Pancreas (tissue), 10 donors: ENCODE measurements at regions not wholly inside any gene's neighbourhood (a gene's known extent, or its start where the extent isn't known, plus 50 kb on each side); places are given as distances from the start of the nearest gene placed in this dataset.
"Not testable (repeated sequence)": the region's sequence is repeated elsewhere in the genome, so short reads cannot be mapped to it uniquely, and the experiment has no call there.

ENCODE experiments used
- ATAC-seq, 4 donors: fragments of 200-7000 bp; cut with Tn5 transposase; one replicate each; pipeline versions ENCODE4 v1.8.0 to v1.9.1; 2020; ENCODE audit warnings: mild to moderate bottlenecking in 4 of 4, moderate library complexity in 4 of 4
- DNase-seq, 6 donors: peaks; one replicate each; pipeline ENCODE4 v3.0.0-alpha.2; 2020
- FAIRE-seq: peaks from 2 replicates; lab custom pipeline; 2012; peaks lifted over from hg19 to GRCh38; lab: Jason Lieb, UNC
- H3K27ac ChIP-seq, 4 donors: fragments of 200-600 bp; sonication (generic); 1 replicate in 3 of 4; 2 replicates in 1 of 4; pipeline versions ENCODE4 v1.5.0 to v1.8.0; 2020
- H3K27me3 ChIP-seq, 4 donors: fragments of 200-600 bp; one replicate each; pipeline ENCODE4 v1.8.0; 2021
- H3K36me3 ChIP-seq, 3 donors: fragments of 200-600 bp; sonication (generic) in 1 of 3; one replicate each; pipeline versions ENCODE4 v1.5.0 to v1.8.0; 2020 to 2021
- H3K4me1 ChIP-seq, 3 donors: fragments of 200-600 bp; one replicate each; pipeline ENCODE4 v1.8.0; 2021
- H3K4me3 ChIP-seq, 4 donors: fragments of 200-600 bp; sonication (generic) in 2 of 4; one replicate each; pipeline versions ENCODE4 v1.5.0 to v1.8.0; 2020 to 2021
- H3K9me3 ChIP-seq, 4 donors: fragments of 200-600 bp; one replicate each; pipeline ENCODE4 v1.8.0; 2021
- WGBS, 2 donors: extraction: QIAGEN DNeasy Blood & Tissue Kit; methylation state at CpG; one replicate each; pipeline ENCODE4 v1.1.7; 2013; 5-methylcytosine and 5-hydroxymethylcytosine counted together
- intact Hi-C, 3 donors: fragments of 100-400 bp; cut with DNase I; formaldehyde crosslinking; loops; one replicate each; pipeline versions ENCODE4 v1.11.1 to v1.14.2; 2022
- TF ChIP-seq, protein P1 (sequence below), 4 donors: fragments of 200-600 bp; sonication (generic) in 3 of 4; IDR thresholded peaks; one replicate each; pipeline versions ENCODE4 v1.5.0 to v1.8.0; 2021; ENCODE audit warnings: antibody characterized with exemption in 4 of 4
- donor health status: healthy with polysubstance abuse.
- donor health status: DM: no; HTN: no; CAD: no; lungs with moderate emphysema.
- donor health status: DM: no; HTN: no; CAD: no.
- donor health status: control.
- donor health status: control.
- donor health status: Bipolar disorder and iron deficiency.
- donor health status: DM: yes; HTN: yes; CAD: no.
- donor health status: DM: no; HTN: no; CAD: no.
- donor health status: DM: no; HTN: no; CAD: no.
- donor health status: DM: yes; HTN: yes; CAD: no.

GRCh38 chr17:22267019-22267418 is 574.7 kb downstream of the KCNJ18 start:
- ATAC-seq = no peak
- Histone ChIP-seq H3K36me3 (no peaks in the 10 kb centered on the region), H3K4me3 (no peak overlapping the region), H3K27me3 (no peaks in the 10 kb centered on the region), H3K4me1 (no peaks in the 10 kb centered on the region), H3K9me3 (no peaks in the 10 kb centered on the region), H3K27ac (no peak overlapping the region)
- no peak for FAIRE-seq
- DNase-seq = no peak
- intact Hi-C loops = loop anchor here in 1 of 3 donors (10.0 kb wide), 1 partner anchor 972 kb away; no protein-coding TSS in a partner anchor
- TF ChIP-seq, protein P1, sequence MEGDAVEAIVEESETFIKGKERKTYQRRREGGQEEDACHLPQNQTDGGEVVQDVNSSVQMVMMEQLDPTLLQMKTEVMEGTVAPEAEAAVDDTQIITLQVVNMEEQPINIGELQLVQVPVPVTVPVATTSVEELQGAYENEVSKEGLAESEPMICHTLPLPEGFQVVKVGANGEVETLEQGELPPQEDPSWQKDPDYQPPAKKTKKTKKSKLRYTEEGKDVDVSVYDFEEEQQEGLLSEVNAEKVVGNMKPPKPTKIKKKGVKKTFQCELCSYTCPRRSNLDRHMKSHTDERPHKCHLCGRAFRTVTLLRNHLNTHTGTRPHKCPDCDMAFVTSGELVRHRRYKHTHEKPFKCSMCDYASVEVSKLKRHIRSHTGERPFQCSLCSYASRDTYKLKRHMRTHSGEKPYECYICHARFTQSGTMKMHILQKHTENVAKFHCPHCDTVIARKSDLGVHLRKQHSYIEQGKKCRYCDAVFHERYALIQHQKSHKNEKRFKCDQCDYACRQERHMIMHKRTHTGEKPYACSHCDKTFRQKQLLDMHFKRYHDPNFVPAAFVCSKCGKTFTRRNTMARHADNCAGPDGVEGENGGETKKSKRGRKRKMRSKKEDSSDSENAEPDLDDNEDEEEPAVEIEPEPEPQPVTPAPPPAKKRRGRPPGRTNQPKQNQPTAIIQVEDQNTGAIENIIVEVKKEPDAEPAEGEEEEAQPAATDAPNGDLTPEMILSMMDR (IDR thresholded peaks at IDR 0.05) = no peak
- 74 to 82% methylated on average over 9 of the region's 9 CpGs for WGBS, 2 donors

GRCh38 chr17:22268214-22268911 is 576.0 kb downstream of the KCNJ18 start:
- H3K4me3 ChIP-seq = no peak overlapping the region
- 53 to 65% methylated on average over 25 of the region's 25 CpGs for WGBS, 2 donors
- TF ChIP-seq, protein P1 (IDR thresholded peaks at IDR 0.05) = no peak
- H3K27ac ChIP-seq = no peak overlapping the region
- H3K9me3 ChIP-seq = no peaks in the 10 kb centered on the region
- FAIRE-seq = no peak
- no peaks in the 10 kb centered on the region for H3K4me1 ChIP-seq
- no peaks in the 10 kb centered on the region for H3K36me3 ChIP-seq
- no peaks in the 10 kb centered on the region for H3K27me3 ChIP-seq
- DNase-seq = no peak
- intact Hi-C loops = loop anchor here in 1 of 3 donors (10.0 kb wide), 1 partner anchor 974 kb away; no protein-coding TSS in a partner anchor
- no peak for ATAC-seq

DNA sequence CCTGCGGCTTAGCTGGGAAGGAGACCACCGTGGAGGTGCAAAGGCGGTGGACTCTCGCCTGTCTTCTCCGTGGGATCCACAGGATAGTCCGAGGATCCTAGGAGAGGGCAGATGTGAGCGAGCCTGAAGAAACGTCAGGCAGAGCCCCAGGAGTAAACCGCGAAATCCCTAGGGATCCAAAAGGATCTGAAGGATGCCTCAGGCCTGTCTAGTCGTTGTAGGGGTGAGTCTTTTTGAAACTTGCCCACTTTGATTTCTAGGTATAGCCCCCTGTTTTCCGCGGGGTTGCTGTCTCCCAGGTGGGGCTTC is 576.5 kb downstream of the KCNJ18 start:
- no peaks in the 10 kb centered on the region for H3K36me3 ChIP-seq
- H3K27me3 ChIP-seq = no peaks in the 10 kb centered on the region
- TF ChIP-seq, protein P1 (IDR thresholded peaks at IDR 0.05) = no peak
- H3K4me3 ChIP-seq = no peak overlapping the region
- no peaks in the 10 kb centered on the region for H3K9me3 ChIP-seq
- WGBS, 2 donors = 52 to 59% methylated on average over 13 of the region's 13 CpGs
- H3K27ac ChIP-seq = no peak overlapping the region
- DNase-seq = no peak
- ATAC-seq = no peak
- intact Hi-C loops = loop anchor here in 1 of 3 donors (10.0 kb wide), 1 partner anchor 974 kb away; no protein-coding TSS in a partner anchor
- FAIRE-seq = no peak
- H3K4me1 ChIP-seq = no peaks in the 10 kb centered on the region

DNA sequence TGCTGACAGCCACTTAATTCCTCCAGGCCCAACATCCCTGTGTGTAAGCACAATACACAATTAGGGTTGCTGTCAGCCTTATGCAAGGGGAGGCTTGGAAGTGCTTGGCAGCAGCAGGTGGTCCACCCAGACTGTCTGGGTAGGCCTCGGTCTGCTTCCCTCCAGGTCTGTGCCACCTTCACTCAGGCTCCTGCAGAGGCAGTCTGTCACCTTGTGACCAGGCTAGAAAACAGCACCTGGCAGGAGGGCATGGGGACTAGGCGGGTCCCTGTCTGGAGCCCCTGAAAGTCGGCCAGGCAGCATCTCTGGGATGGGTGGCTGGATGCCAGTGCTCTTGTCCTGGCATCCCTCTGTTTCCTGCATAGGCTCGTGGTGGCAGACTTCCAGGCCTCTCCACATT is 578.1 kb downstream of the KCNJ18 start:
- no peak for DNase-seq
- intact Hi-C loops = no loop called here
- WGBS, 2 donors = 35 to 58% methylated on average over 4 of the region's 4 CpGs
- Histone ChIP-seq H3K4me1 (no peaks in the 10 kb centered on the region), H3K27ac (no peak overlapping the region), H3K27me3 (no peaks in the 10 kb centered on the region), H3K36me3 (no peaks in the 10 kb centered on the region), H3K9me3 (no peaks in the 10 kb centered on the region), H3K4me3 (no peak overlapping the region)
- TF ChIP-seq, protein P1 (IDR thresholded peaks at IDR 0.05) = no peak
- no peak for FAIRE-seq
- no peak for ATAC-seq

DNA sequence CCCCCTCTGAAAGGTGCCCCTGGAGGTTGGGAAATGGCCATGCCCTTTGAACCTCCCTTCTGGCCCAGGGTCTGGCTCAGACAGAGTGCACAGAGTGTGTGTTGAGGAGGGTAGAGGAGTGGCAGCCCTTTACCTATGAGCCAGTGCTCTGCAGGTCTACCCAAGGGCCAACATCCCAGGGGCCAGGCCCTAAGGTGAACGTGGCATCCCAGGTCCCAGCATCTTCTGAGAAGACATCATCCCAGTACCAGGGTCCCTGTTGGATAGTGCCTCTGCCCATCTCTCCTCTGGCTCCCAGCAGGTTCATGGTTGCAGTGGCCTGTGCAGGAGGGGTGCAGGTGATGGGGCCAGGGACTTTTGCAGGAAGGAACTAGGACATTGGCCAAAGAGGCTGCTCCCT is 578.5 kb downstream of the KCNJ18 start:
- H3K27me3 ChIP-seq, intact Hi-C loops, FAIRE-seq, H3K4me3 ChIP-seq, H3K27ac ChIP-seq, H3K36me3 ChIP-seq, ATAC-seq, DNase-seq, H3K9me3 ChIP-seq, H3K4me1 ChIP-seq: not testable (repeated sequence)
- 40 to 48% methylated on average over 1 of the region's 1 CpG for WGBS, 2 donors
